NOMO-1 (cell line): ENCODE measurements at regions not wholly inside any gene's neighbourhood (a gene's known extent, or its start where the extent isn't known, plus 50 kb on each side); places are given as distances from the start of the nearest gene placed in this dataset.

Source experiments
- DNase-seq, 2 experiments: peaks; one replicate each; lab custom pipeline; 2025; ENCODE audit not compliant: unreplicated experiment in 2 of 2; lab: John Stamatoyannopoulos, UW

GRCh38 chr15:70272565-70273355 lies 175.0 kb upstream of the TLE3 start:
- no peak for DNase-seq

DNA sequence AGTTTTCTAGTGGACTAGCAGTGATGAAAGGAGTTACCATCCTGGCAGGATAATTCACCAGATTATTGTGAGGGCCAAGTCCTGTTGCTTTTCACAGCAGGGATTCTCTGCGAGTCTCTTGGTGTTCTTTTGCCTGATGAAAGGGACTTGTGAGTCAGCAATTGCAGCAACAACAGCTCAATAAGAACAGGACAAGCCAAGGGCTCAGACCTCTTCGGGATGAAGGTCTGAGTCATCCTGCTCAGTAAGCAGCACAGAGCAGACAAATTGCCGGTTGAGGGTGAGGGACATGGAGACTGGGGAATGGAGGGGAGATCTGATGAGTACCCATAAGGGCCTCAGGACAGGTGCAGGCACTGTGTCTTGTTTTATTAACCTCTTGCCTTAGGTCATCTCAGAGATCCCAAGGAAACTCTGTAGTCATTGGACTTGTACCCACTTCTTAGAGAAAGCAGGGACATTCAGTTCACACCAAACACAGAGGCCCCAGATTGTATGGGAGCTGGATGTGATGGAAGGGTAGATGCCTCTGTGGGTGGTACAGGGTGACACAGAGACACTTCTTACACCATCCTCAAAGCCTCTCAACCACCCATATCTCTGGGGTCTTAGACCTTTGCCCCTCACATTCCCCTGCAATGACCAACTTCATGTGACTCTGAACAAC lies 173.8 kb upstream of the TLE3 start:
- DNase-seq = peak; percentile 77 to 85

- DNase-seq = no peak
These were observed 173.0 kb upstream of the TLE3 start for GRCh38 chr15:70270752-70271111.

GRCh38 chr15:70269991-70270751 lies 172.5 kb upstream of the TLE3 start:
- no peak for DNase-seq

GRCh38 chr15:70269311-70269911 lies 171.7 kb upstream of the TLE3 start:
- DNase-seq = no peak

- no peak for DNase-seq
These were observed 171.1 kb upstream of the TLE3 start for GRCh38 chr15:70268698-70269251.

DNA sequence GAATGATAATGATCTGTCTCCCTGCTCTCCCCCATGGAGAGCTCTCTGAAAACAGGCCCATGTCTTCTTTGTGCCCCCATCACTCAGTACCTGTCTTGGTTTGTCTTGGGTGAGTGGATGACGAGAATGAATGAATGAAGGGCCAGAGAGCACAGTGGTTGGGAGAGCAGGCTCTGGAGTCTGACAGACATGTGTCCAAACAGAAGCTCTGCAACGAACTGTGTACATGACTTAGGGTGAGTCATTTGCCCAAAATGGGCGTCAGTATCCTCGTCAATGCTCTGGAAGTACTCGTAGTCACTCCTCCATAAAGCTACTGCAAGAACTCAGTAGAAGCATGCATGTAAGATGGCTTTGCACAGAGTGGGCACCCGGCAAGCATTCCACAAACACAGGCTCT lies 170.2 kb upstream of the TLE3 start:
- peak in 1 of 2 experiments; percentile 10 for DNase-seq

DNA sequence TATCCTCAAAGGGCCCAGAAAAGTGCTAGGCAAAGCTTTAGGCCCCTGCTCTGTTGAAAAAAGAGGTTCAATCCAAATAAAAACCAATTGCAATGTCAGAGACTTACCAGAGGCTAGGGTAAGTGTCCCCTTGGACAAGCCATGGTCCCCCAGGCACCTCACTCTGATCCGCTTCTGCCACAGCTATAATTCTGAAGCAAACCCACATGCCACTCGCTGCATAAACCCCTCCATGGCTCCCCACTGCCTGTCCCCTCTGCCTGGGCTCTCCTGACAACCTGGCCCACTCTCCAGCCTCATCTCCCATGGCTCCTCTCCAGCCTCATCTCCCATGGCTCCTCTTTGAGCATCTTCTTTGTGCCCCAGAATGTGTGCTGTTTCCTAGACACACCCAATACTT lies 169.6 kb upstream of the TLE3 start:
- DNase-seq = no peak

DNA sequence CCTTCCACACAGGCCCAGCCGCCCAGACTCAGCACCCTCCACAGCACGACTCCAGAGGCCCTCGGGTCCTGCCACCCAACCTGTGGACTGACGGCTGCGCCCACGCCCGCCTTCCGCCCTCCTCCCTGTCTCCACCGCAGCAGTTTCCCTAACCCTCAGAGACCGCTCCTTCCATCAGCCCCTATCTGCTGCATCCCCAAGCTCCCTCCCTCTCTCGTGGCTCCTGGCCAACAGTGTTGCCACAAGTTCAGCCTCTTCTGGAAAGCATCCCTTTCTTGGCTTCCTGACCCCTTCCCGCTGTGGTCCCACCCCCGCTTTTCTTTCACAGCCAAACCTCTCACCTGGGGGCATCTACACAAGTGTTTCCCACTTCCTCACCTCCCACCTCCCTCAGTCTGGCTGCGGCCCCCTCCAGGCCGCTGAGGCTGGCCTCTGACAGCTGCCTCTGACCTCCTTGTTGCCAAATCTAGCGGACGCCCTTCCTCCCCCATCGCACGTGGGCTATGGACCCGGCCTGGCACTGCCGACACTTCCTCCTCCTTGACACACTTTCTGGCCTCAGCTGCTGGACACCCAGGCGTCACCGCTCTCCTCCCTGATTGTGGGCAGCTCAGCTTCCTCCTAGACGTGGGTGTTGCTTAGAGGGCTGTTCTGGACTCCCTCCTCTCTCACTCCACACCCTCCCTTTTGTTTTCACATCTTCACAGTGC lies 168.8 kb upstream of the TLE3 start:
- peak; percentile 89 to 93 for DNase-seq

- no peak for DNase-seq
These were observed 168.3 kb upstream of the TLE3 start for GRCh38 chr15:70265986-70266385.

GRCh38 chr15:70265466-70265978 lies 167.8 kb upstream of the TLE3 start:
- no peak for DNase-seq

GRCh38 chr15:70264738-70265465 lies 167.2 kb upstream of the TLE3 start:
- DNase-seq = no peak

- peak; percentile 89 to 96 for DNase-seq
These were observed 166.4 kb upstream of the TLE3 start for GRCh38 chr15:70264014-70264582.

DNA sequence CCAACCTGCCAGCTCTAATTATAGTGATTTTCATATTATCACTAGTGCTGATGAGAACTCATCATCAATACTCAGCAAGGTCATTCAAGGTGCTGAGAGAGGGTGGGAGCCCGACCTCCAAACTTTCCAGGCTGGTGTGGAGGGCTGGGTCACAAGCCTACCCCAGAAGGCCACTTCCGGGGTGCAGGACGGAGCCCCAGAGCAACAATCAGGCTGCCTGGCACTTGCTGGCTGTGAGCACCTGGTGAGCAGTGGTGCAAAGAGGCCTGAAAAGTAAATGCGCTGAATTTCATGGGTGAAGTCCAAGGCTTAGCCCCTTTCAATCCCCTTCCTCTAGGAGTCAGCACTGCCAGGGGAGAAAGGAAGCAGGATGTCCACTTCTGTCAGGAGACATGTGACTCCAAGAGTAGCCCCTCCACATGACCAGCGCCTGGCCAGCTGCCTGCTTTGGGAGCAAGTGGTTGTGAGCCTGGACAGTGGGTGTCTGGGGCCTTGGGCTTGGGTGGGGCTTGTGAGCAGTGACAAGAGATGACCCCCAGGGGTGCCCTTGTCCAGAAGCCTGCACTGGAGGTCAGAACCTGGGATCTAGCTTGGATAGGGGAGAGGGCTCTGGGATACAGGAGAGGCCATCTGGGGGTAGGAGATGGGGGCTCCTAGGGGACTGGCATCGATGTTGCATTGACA lies 165.0 kb upstream of the TLE3 start:
- DNase-seq = no peak

DNA sequence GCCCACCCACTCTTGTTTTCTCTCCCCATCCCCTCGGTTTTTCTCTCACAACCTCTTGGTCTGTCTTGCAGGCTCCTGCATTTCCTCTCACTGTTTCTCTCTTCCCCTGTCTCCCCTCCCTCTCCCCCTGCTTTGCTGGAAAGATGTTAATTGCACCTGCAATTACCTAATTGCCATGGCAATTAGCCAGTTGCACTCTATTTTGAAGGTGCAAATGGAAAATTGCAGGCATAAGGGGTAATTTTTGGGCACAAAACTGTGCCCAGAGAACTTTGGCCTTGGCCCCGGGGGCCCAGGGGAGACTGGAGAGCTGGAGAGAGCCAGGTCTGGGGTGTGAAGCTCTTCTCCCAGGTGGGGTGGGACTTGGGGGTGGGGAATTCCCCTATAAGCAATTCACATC lies 164.5 kb upstream of the TLE3 start:
- DNase-seq = no peak

DNA sequence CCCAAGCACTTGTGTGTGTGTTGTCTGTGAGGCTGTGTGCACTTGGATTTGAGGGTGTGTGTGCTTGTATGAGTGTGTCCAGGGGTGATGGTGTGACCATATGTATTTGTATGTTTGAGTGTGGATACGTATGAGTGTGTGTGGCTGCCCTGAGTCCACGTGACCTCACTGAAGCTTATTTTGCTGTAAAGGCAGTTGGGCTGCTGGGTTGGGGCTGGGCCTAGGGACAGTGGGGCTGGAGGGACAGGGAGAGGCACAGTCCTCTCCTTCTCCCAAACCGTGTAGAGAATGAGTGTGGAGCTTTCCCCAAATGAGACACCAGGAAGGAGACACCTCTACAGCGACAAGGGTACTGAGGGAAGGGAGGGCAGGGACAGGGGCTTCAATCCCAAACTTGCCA lies 163.4 kb upstream of the TLE3 start:
- DNase-seq = no peak

- DNase-seq = no peak
These were observed 162.9 kb upstream of the TLE3 start for GRCh38 chr15:70260580-70260979.

- no peak for DNase-seq
These were observed 162.2 kb upstream of the TLE3 start for GRCh38 chr15:70259640-70260508.
